PC-3 (cell line): ENCODE measurements at regions not wholly inside any gene's neighbourhood (a gene's known extent, or its start where the extent isn't known, plus 50 kb on each side); places are given as distances from the start of the nearest gene placed in this dataset.
"Not testable (repeated sequence)": the region's sequence is repeated elsewhere in the genome, so short reads cannot be mapped to it uniquely, and the experiment has no call there.

Experiments used
- CTCF ChIP-seq: fragments of 300-600 bp; sonication (generic); conservative IDR thresholded peaks from 2 replicates; pipeline ENCODE4 v1.5.1; 2017; ENCODE audit warnings: antibody characterized with exemption, low read depth, mild to moderate bottlenecking, low read length
- EZH2 ChIP-seq: fragments of 300-600 bp; sonication (generic); IDR thresholded peaks from one replicate; pipeline ENCODE4 v1.6.1; 2017; ENCODE audit warnings: antibody characterized with exemption, mild to moderate bottlenecking, low read length; ENCODE audit not compliant: unreplicated experiment

GRCh38 chr2:238514024-238514423, 87.3 kb downstream of the ASB1 start:
- TF ChIP-seq CTCF, EZH2: not testable (repeated sequence)
